GM23338 (cell line): ENCODE measurements at regions not wholly inside any gene's neighbourhood (a gene's known extent, or its start where the extent isn't known, plus 50 kb on each side); places are given as distances from the start of the nearest gene placed in this dataset.

ENCODE experiments used
- ATAC-seq: fragments of 200-7000 bp; cut with Tn5 transposase; 3 replicates; pipeline ENCODE4 v1.9.1; 2020
- DNase-seq: peaks from one replicate; pipeline ENCODE4 v3.0.0-alpha.2; 2015; ENCODE audit warnings: low spot score
- H2AFZ ChIP-seq: fragments of 200-600 bp; sonication (generic); 2 replicates; pipeline ENCODE4 v1.8.0; 2016; ENCODE audit warnings: antibody characterized with exemption, mild to moderate bottlenecking, moderate library complexity
- H3F3A ChIP-seq: fragments of 200-600 bp; sonication (generic); replicated peaks from 2 replicates; pipeline ENCODE4 v1.8.0; 2017; ENCODE audit warnings: antibody characterized with exemption, mixed run types, low read depth
- H3K27ac ChIP-seq: fragments of 200-600 bp; sonication (generic); 2 replicates; pipeline ENCODE4 v1.6.1; 2016; ENCODE audit warnings: low read depth
- H3K27me3 ChIP-seq: fragments of 200-600 bp; sonication (generic); 2 replicates; pipeline ENCODE4 v1.8.0; 2016; ENCODE audit warnings: mild to moderate bottlenecking, mixed run types, moderate library complexity; ENCODE audit not compliant: insufficient read depth
- H3K36me3 ChIP-seq: fragments of 200-600 bp; sonication (generic); 2 replicates; pipeline ENCODE4 v1.8.0; 2016; ENCODE audit warnings: mild to moderate bottlenecking; ENCODE audit not compliant: insufficient read depth
- H3K4me1 ChIP-seq: fragments of 200-600 bp; sonication (generic); 2 replicates; pipeline ENCODE4 v1.8.0; 2016; ENCODE audit warnings: mild to moderate bottlenecking, moderate library complexity; ENCODE audit not compliant: insufficient read depth
- H3K4me2 ChIP-seq: fragments of 200-600 bp; sonication (generic); 2 replicates; pipeline ENCODE4 v1.7.1; 2017; ENCODE audit warnings: mixed run types
- H3K4me3 ChIP-seq: fragments of 200-600 bp; sonication (generic); 2 replicates; pipeline ENCODE4 v1.6.1; 2016; ENCODE audit warnings: mixed run types
- H3K79me2 ChIP-seq: fragments of 200-600 bp; sonication (generic); replicated peaks from 2 replicates; pipeline ENCODE4 v1.8.0; 2017; ENCODE audit warnings: mild to moderate bottlenecking; ENCODE audit not compliant: insufficient read depth
- H3K9me2 ChIP-seq: fragments of 200-600 bp; sonication (generic); 2 replicates; pipeline ENCODE4 v1.8.0; 2017; ENCODE audit not compliant: insufficient read depth
- H4K20me1 ChIP-seq: fragments of 200-600 bp; sonication (generic); replicated peaks from 2 replicates; pipeline ENCODE4 v1.8.0; 2017; ENCODE audit warnings: mild to moderate bottlenecking; ENCODE audit not compliant: insufficient read depth
- H3K27ac Mint-ChIP-seq: 2 replicates; pipeline ENCODE4 v1.8.0; 2020; ENCODE audit warnings: inconsistent platforms, mild to moderate bottlenecking, moderate library complexity, mixed read lengths
- H3K27me3 Mint-ChIP-seq: 3 replicates; pipeline ENCODE4 v1.8.0; 2022; ENCODE audit warnings: low read depth, mild to moderate bottlenecking, moderate library complexity, mixed read lengths, inconsistent platforms; ENCODE audit not compliant: insufficient read depth, poor library complexity
- H3K36me3 Mint-ChIP-seq: 3 replicates; pipeline ENCODE4 v1.8.0; 2021; ENCODE audit warnings: low read depth, mild to moderate bottlenecking, inconsistent platforms, moderate library complexity, mixed read lengths
- H3K4me1 Mint-ChIP-seq: 3 replicates; pipeline ENCODE4 v1.8.0; 2020; ENCODE audit warnings: mild to moderate bottlenecking, inconsistent platforms, mixed read lengths
- H3K4me3 Mint-ChIP-seq: 3 replicates; pipeline ENCODE4 v1.8.0; 2021; ENCODE audit warnings: moderate library complexity, mild to moderate bottlenecking, inconsistent platforms, mixed read lengths
- H3K9me3 Mint-ChIP-seq: 3 replicates; pipeline ENCODE4 v1.8.0; 2020; ENCODE audit warnings: moderate library complexity, mild to moderate bottlenecking, inconsistent platforms, mixed read lengths
- CREB1 ChIP-seq: fragments of 250-450 bp; sonication (Bioruptor Pico); IDR thresholded peaks from 2 replicates; pipeline ENCODE4 v1.5.0; 2020; ENCODE audit warnings: low read depth, mild to moderate bottlenecking, moderate library complexity
- CTCF ChIP-seq, 2 experiments: fragments of 200-600 bp in 1 of 2; sonication (generic) in 1 of 2; conservative IDR thresholded peaks; 2 replicates each; pipeline versions ENCODE4 v1.5.1 to v1.6.1; 2016 to 2017; ENCODE audit warnings: antibody characterized with exemption in 2 of 2, low read depth in 2 of 2, mild to moderate bottlenecking in 2 of 2, moderate library complexity in 1 of 2
- ETS1 ChIP-seq: IDR thresholded peaks from 2 replicates; pipeline ENCODE4 v1.6.1; 2016; ENCODE audit warnings: antibody characterized with exemption
- EZH2 ChIP-seq: fragments of 200-600 bp; sonication (generic); IDR thresholded peaks from one replicate; pipeline ENCODE4 v1.8.0; 2017; ENCODE audit warnings: antibody characterized with exemption, mild to moderate bottlenecking, low read depth; ENCODE audit not compliant: unreplicated experiment
- EZH2phosphoT487 ChIP-seq: fragments of 200-600 bp; sonication (generic); IDR thresholded peaks from one replicate; pipeline ENCODE4 v1.8.1; 2018; ENCODE audit warnings: antibody characterized with exemption; ENCODE audit not compliant: unreplicated experiment
- JUNB ChIP-seq: IDR thresholded peaks from one replicate; pipeline ENCODE4 v1.6.1; 2016; ENCODE audit warnings: antibody characterized with exemption; ENCODE audit not compliant: unreplicated experiment
- NANOG ChIP-seq: IDR thresholded peaks from 2 replicates; pipeline ENCODE4 v1.6.1; 2016; ENCODE audit warnings: antibody characterized with exemption, borderline replicate concordance
- POLR2AphosphoS5 ChIP-seq: IDR thresholded peaks from 2 replicates; pipeline ENCODE4 v1.6.1; 2016; ENCODE audit warnings: antibody characterized with exemption, low read depth
- REST ChIP-seq: IDR thresholded peaks from one replicate; pipeline ENCODE4 v1.6.1; 2018; ENCODE audit warnings: antibody characterized with exemption; ENCODE audit not compliant: unreplicated experiment
- STAT1 ChIP-seq: IDR thresholded peaks from one replicate; pipeline ENCODE4 v1.6.1; 2016; ENCODE audit warnings: antibody characterized with exemption; ENCODE audit not compliant: unreplicated experiment
- ZNF114 ChIP-seq: fragments of 250-450 bp; sonication (Bioruptor Pico); IDR thresholded peaks from 2 replicates; pipeline ENCODE4 v1.5.0; 2020; ENCODE audit warnings: mild to moderate bottlenecking, moderate library complexity
- ZNF331 ChIP-seq: fragments of 250-450 bp; sonication (Bioruptor Pico); IDR thresholded peaks from 2 replicates; pipeline ENCODE4 v1.5.0; 2020; ENCODE audit warnings: low read depth, mild to moderate bottlenecking, moderate library complexity
- ZNF462 ChIP-seq: fragments of 250-450 bp; sonication (Bioruptor Pico); IDR thresholded peaks from 2 replicates; pipeline ENCODE4 v1.5.0; 2020; ENCODE audit warnings: mild to moderate bottlenecking, moderate library complexity

- Histone ChIP-seq H3K4me3 (no peak overlapping the region), H3K4me2 (no peak overlapping the region), H4K20me1 (no peaks in the 10 kb centered on the region), H3K9me2 (no peaks in the 10 kb centered on the region), H3K27ac (no peak overlapping the region), H2AFZ (no peak overlapping the region), H3K79me2 (no peaks in the 10 kb centered on the region), H3K4me1 (no peaks in the 10 kb centered on the region), H3F3A (no peaks in the 10 kb centered on the region), H3K36me3 (no peaks in the 10 kb centered on the region), H3K27me3 (no peaks in the 10 kb centered on the region)
- Mint-ChIP-seq H3K27ac (no peak overlapping the region), H3K9me3 (peaks cover 3% of the 10 kb centered on the region; the same call in 1 of the 3 replicates), H3K4me3 (no peak overlapping the region), H3K4me1 (no peaks in the 10 kb centered on the region), H3K27me3 (peaks cover 1% of the 10 kb centered on the region), H3K36me3 (no peaks in the 10 kb centered on the region)
- ATAC-seq (no peak), DNase-seq (no peak)
- TF ChIP-seq NANOG (no peak), REST (no peak), POLR2AphosphoS5 (no peak), ZNF462 (CRISPR knock-in tag) (no peak), ETS1 (no peak), CTCF (conservative IDR thresholded peaks at IDR 0.05; ENCODE audit: low read depth in 2 of 2) (no peak), EZH2phosphoT487 (no peak), ZNF114 (CRISPR knock-in tag) (no peak), STAT1 (no peak), JUNB (no peak), ZNF331 (CRISPR knock-in tag) (no peak), EZH2 (no peak), CREB1 (CRISPR knock-in tag) (no peak)
Measured at GRCh38 chrX:137187540-137187939, 153.7 kb upstream of the GPR101 start.
